ENCODE measurements at regions not wholly inside any gene's neighbourhood (a gene's known extent, or its start where the extent isn't known, plus 50 kb on each side); places are given as distances from the start of the nearest gene placed in this dataset.
A peak's percentile ranks its signal among the peaks of the same experiment; 100 is the strongest.

GRCh38 chr3:18295171-18295920 lies 129.8 kb downstream of the SATB1 start:
- TF ChIP-seq CTCF (IDR thresholded peaks at IDR 0.05; ENCODE audit: insufficient read depth, low read length, poor library complexity, severe bottlenecking) (peak; percentile 73), EZH2phosphoT487 (conservative IDR thresholded peaks at IDR 0.05; ENCODE audit: low read length) (no peak)
- no peak overlapping the region for H3K9ac ChIP-seq (ENCODE audit: low read length)
- H3K9me2 ChIP-seq (replicated peaks; ENCODE audit: insufficient read depth, low read length): no peaks in the 10 kb centered on the region
- no peaks in the 10 kb centered on the region for H3K9me3 ChIP-seq (ENCODE audit: insufficient read depth, low read length)
- no peaks in the 10 kb centered on the region for H4K20me1 ChIP-seq (ENCODE audit: low read depth, low read length)
- no peak overlapping the region for H3K4me2 ChIP-seq (ENCODE audit: low read depth, low read length, poor library complexity, severe bottlenecking)
- H3K36me3 ChIP-seq (ENCODE audit: low read length): no peaks in the 10 kb centered on the region
- no peaks in the 10 kb centered on the region for H3K79me2 ChIP-seq (ENCODE audit: insufficient read depth, low read length)
- no peak overlapping the region for H3K4me3 ChIP-seq (ENCODE audit: insufficient read depth, low read length, poor library complexity, severe bottlenecking)
- no peaks in the 10 kb centered on the region for H3K27me3 ChIP-seq (ENCODE audit: low read length)
- H3K27ac ChIP-seq (ENCODE audit: low read depth, low read length): no peak overlapping the region
- H3F3A ChIP-seq (ENCODE audit: insufficient read depth): no peaks in the 10 kb centered on the region
- no peak overlapping the region for H2AFZ ChIP-seq (ENCODE audit: low read depth, low read length, severe bottlenecking)

- Histone ChIP-seq H3K9me3 (ENCODE audit: insufficient read depth, low read length) (no peaks in the 10 kb centered on the region), H3K9ac (ENCODE audit: low read length) (no peak overlapping the region), H3K79me2 (ENCODE audit: insufficient read depth, low read length) (no peaks in the 10 kb centered on the region), H3K36me3 (ENCODE audit: low read length) (no peaks in the 10 kb centered on the region), H3K27ac (ENCODE audit: low read depth, low read length) (no peak overlapping the region), H4K20me1 (ENCODE audit: low read depth, low read length) (no peaks in the 10 kb centered on the region), H3F3A (ENCODE audit: insufficient read depth) (no peaks in the 10 kb centered on the region), H2AFZ (ENCODE audit: low read depth, low read length, severe bottlenecking) (no peak overlapping the region), H3K9me2 (replicated peaks; ENCODE audit: insufficient read depth, low read length) (no peaks in the 10 kb centered on the region), H3K27me3 (ENCODE audit: low read length) (0 out of 2 replicates have a peak, but pooled peaks cover 2% of the 10 kb centered on the region), H3K4me2 (ENCODE audit: low read depth, low read length, poor library complexity, severe bottlenecking) (no peak overlapping the region), H3K4me3 (ENCODE audit: insufficient read depth, low read length, poor library complexity, severe bottlenecking) (no peak overlapping the region)
- no peak for TF ChIP-seq EZH2phosphoT487 (conservative IDR thresholded peaks at IDR 0.05; ENCODE audit: low read length)
- no peak for TF ChIP-seq CTCF (IDR thresholded peaks at IDR 0.05; ENCODE audit: insufficient read depth, low read length, poor library complexity, severe bottlenecking)
These were observed 135.0 kb downstream of the SATB1 start for GRCh38 chr3:18290157-18290556.

DNA sequence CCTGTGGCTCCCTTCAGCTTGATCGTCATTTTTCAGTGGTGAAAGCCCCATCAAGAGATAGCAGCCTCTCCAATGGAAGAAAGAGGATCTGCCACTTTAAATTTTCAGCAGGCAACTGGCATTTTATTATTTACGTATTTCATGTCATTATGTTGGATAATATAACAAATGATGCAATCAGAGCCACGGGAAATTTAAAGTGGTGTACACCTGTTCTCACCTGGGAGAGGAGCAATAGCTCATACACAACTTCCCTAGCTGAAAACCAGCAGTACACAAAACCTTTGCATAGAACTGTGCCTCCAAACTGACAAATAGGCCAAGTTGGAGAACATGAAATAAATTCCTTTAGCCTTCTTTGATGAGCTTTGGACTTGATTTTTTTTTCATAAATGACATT lies 136.9 kb downstream of the SATB1 start:
- Histone ChIP-seq H3K9me2 (replicated peaks; ENCODE audit: insufficient read depth, low read length) (no peaks in the 10 kb centered on the region), H3K9me3 (ENCODE audit: insufficient read depth, low read length) (no peaks in the 10 kb centered on the region), H3K4me3 (ENCODE audit: insufficient read depth, low read length, poor library complexity, severe bottlenecking) (no peak overlapping the region), H4K20me1 (ENCODE audit: low read depth, low read length) (no peaks in the 10 kb centered on the region), H3K27me3 (ENCODE audit: low read length) (0 out of 2 replicates have a peak, but pooled peaks cover 2% of the 10 kb centered on the region), H2AFZ (ENCODE audit: low read depth, low read length, severe bottlenecking) (no peak overlapping the region), H3F3A (ENCODE audit: insufficient read depth) (no peaks in the 10 kb centered on the region), H3K79me2 (ENCODE audit: insufficient read depth, low read length) (no peaks in the 10 kb centered on the region), H3K4me2 (ENCODE audit: low read depth, low read length, poor library complexity, severe bottlenecking) (no peak overlapping the region), H3K9ac (ENCODE audit: low read length) (no peak overlapping the region), H3K36me3 (ENCODE audit: low read length) (no peaks in the 10 kb centered on the region), H3K27ac (ENCODE audit: low read depth, low read length) (no peak overlapping the region)
- TF ChIP-seq EZH2phosphoT487 (conservative IDR thresholded peaks at IDR 0.05; ENCODE audit: low read length) (no peak), CTCF (IDR thresholded peaks at IDR 0.05; ENCODE audit: insufficient read depth, low read length, poor library complexity, severe bottlenecking) (no peak)

Data from SU-DHL-6 (cell line).